MCF 10A (cell line): ENCODE measurements at regions not wholly inside any gene's neighbourhood (a gene's known extent, or its start where the extent isn't known, plus 50 kb on each side); places are given as distances from the start of the nearest gene placed in this dataset.

Source experiments
- BruUV-seq: library from RNA; stranded (reverse); fragments of 400-500 nt; replicated peaks from 2 replicates; lab custom pipeline; 2021; lab: Mats Ljungman, UMichigan
- CTCF ChIA-PET: fragments of 300-600 bp; sonication (Branson Sonifier 250); formaldehyde crosslinking; extraction: SDS; loops from one replicate; lab custom pipeline; 2021; ENCODE audit warnings: antibody characterized with exemption, inconsistent platforms; lab: Yijun Ruan, JAX
- POLR2A ChIA-PET: fragments of 300-600, 350-650 bp; sonication (Branson Sonifier 250); formaldehyde crosslinking; extraction: SDS; loops from one replicate; lab custom pipeline; 2020; ENCODE audit warnings: antibody characterized with exemption, inconsistent platforms; lab: Yijun Ruan, JAX
- DNase-seq: peaks from one replicate; pipeline ENCODE4 v3.0.0-alpha.2; 2018; ENCODE audit not compliant: unreplicated experiment
- H3K27ac Mint-ChIP-seq: one replicate; pipeline ENCODE4 v1.8.0; 2022; ENCODE audit warnings: mild to moderate bottlenecking, low read depth, mixed read lengths; ENCODE audit not compliant: unreplicated experiment
- H3K27me3 Mint-ChIP-seq: one replicate; pipeline ENCODE4 v1.8.0; 2022; ENCODE audit warnings: mixed read lengths; ENCODE audit not compliant: insufficient read depth, unreplicated experiment
- H3K36me3 Mint-ChIP-seq: one replicate; pipeline ENCODE4 v1.8.0; 2022; ENCODE audit warnings: mild to moderate bottlenecking, moderate library complexity, mixed read lengths; ENCODE audit not compliant: insufficient read depth, unreplicated experiment
- H3K4me1 Mint-ChIP-seq: one replicate; pipeline ENCODE4 v1.8.0; 2022; ENCODE audit warnings: mixed read lengths; ENCODE audit not compliant: insufficient read depth, unreplicated experiment
- H3K4me3 Mint-ChIP-seq: one replicate; pipeline ENCODE4 v1.8.0; 2022; ENCODE audit warnings: mild to moderate bottlenecking, moderate library complexity, mixed read lengths; ENCODE audit not compliant: unreplicated experiment
- H3K9me3 Mint-ChIP-seq: one replicate; pipeline ENCODE4 v1.8.0; 2022; ENCODE audit warnings: mixed read lengths; ENCODE audit not compliant: unreplicated experiment
- CTCF ChIP-seq: fragments of 200-600 bp; IDR thresholded peaks from one replicate; pipeline ENCODE4 v1.8.0; 2022; ENCODE audit warnings: antibody characterized with exemption, mild to moderate bottlenecking; ENCODE audit not compliant: unreplicated experiment
- intact Hi-C: fragments of 100-400 bp; cut with micrococcal nuclease; formaldehyde crosslinking; loops from 2 replicates; pipeline ENCODE4 v1.14.1; 2022

DNA sequence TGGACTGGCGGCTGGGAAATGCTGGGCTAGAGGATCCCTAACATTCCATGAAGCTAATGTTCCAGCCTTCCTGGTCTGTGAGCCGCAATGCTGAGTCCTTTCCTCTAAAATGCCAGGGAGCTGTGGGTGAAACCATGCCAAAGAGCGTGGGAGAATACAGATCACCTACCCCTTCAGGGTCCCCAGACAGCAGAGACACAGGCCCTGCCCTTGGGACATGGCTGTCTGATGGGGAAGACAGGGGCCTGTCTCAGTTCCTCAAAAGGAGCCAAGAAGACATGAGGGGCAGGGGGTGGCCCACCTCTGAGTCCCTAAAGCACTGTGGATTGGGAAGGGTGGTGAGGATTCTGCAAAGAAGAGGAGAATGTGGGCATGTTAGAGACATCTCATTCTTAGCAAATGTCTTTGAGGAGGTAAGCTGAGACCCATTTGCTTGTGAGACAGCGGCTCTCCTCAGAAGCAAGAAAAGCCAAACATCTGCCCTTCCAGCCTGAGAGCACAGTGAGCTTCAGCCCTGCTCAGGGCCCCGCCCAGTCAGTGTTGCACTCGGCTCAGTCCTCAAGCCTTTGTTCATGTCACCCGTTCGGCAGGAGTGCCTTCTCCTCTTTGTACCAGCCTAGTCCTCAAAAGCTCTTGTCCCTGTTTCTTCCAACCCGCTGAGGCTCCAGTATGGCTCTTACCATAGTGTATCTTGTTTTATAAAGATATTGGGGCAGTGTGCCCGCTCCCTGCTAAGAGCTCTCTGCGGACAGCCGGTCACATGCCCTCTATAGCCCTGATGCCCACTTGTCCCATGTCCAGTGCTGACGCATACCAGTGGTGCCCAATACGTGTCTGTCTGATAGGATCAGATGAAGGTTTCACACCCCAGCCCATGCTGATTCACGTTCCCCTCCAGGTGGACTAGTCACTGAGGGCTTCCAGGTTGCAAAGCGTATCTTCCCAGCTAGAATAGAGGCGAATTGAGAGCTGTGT lies 286.2 kb downstream of the CYP26B1 start:
- Mint-ChIP-seq H3K27me3 (peaks cover 51% of the 10 kb centered on the region), H3K4me3 (no peak overlapping the region), H3K36me3 (no peaks in the 10 kb centered on the region), H3K4me1 (no peaks in the 10 kb centered on the region), H3K27ac (no peak overlapping the region), H3K9me3 (no peaks in the 10 kb centered on the region)
- ChIA-PET CTCF (interaction anchor here (0.9 kb wide), 1 partner anchor 59 kb away, joined by 3 read pairs; no protein-coding TSS in a partner anchor), POLR2A (no interaction called here)
- no peak for DNase-seq
- TF ChIP-seq CTCF = no peak
- intact Hi-C loops = no loop called here
- no TSS peak for BruUV-seq

DNA sequence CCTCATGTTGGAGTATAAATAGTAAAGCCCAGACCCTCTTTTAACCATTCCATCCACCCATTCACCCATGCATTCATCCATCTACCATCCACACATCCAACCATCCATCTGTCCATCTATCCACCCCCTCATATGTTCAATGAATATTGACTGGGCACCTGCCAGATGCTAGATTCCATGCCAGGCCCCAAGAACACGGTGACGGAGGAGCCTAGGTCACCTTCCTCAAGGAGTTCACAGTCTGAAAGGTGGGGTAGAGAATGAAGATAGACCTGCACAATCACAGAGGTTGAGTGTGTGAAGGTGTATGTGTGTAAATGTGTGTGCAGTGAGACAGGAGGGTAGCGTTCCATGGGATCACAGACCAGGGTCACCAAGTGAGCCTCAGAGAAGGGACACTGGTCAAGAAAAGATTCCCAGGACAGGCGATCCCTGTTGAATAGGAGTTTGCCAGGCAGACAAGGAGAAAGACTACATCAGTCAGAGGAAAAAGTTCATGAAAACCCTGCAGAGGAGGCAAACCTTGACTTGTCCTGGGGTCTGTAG lies 287.2 kb downstream of the CYP26B1 start:
- H3K4me1 Mint-ChIP-seq = no peaks in the 10 kb centered on the region
- no peak overlapping the region for H3K27ac Mint-ChIP-seq
- intact Hi-C loops = no loop called here
- no peak overlapping the region for H3K4me3 Mint-ChIP-seq
- ChIA-PET CTCF (no interaction called here), POLR2A (no interaction called here)
- H3K36me3 Mint-ChIP-seq = no peaks in the 10 kb centered on the region
- H3K27me3 Mint-ChIP-seq = peaks cover 50% of the 10 kb centered on the region
- no TSS peak for BruUV-seq
- no peak for TF ChIP-seq CTCF
- H3K9me3 Mint-ChIP-seq = no peaks in the 10 kb centered on the region
- no peak for DNase-seq

GRCh38 chr2:71859211-71859847 lies 288.3 kb downstream of the CYP26B1 start:
- Mint-ChIP-seq H3K4me3 (no peak overlapping the region), H3K9me3 (no peaks in the 10 kb centered on the region), H3K4me1 (no peaks in the 10 kb centered on the region), H3K36me3 (no peaks in the 10 kb centered on the region), H3K27ac (no peak overlapping the region), H3K27me3 (peaks cover 50% of the 10 kb centered on the region)
- no peak for TF ChIP-seq CTCF
- no peak for DNase-seq
- POLR2A ChIA-PET = no interaction called here
- CTCF ChIA-PET = no interaction called here
- intact Hi-C loops = no loop called here
- BruUV-seq = no TSS peak

DNA sequence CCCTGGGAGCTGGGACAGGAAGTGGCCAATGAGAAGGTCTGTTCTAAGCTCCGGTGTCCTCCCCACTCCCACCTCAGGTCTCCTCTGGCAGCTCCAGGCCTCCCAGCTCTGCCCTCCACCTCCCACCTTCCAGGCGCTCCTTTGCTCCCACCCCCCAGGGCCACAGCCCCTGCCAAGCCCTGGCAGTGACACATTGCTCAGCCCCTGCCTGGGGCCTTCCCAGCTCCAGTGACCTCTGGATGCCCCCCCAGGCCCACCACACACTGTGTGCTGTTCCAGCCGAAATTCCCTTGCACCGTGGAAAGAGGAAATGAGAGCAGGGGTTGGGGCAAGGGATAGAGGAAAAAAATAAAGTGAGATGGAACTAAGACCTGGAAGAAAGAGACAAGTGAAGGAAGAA lies 289.6 kb downstream of the CYP26B1 start:
- Mint-ChIP-seq H3K36me3 (no peaks in the 10 kb centered on the region), H3K4me1 (no peaks in the 10 kb centered on the region), H3K4me3 (no peak overlapping the region), H3K27me3 (peaks cover 50% of the 10 kb centered on the region), H3K27ac (no peak overlapping the region), H3K9me3 (no peaks in the 10 kb centered on the region)
- intact Hi-C loops = no loop called here
- no peak for DNase-seq
- ChIA-PET POLR2A (no interaction called here), CTCF (no interaction called here)
- no TSS peak for BruUV-seq
- no peak for TF ChIP-seq CTCF
